IMR-90 (cell line): ENCODE measurements at regions not wholly inside any gene's neighbourhood (a gene's known extent, or its start where the extent isn't known, plus 50 kb on each side); places are given as distances from the start of the nearest gene placed in this dataset.

ENCODE experiments used
- ATAC-seq: fragments of 200-7000 bp; cut with Tn5 transposase; 2 replicates; pipeline ENCODE4 v1.9.1; 2020; ENCODE audit warnings: low read depth, mild to moderate bottlenecking, moderate library complexity
- BruUV-seq: library from RNA; stranded (reverse); fragments of 400-500 nt; replicated peaks from 2 replicates; lab custom pipeline; 2021; lab: Mats Ljungman, UMichigan
- CTCF ChIA-PET: fragments of 300-600 bp; formaldehyde crosslinking; extraction: SDS; loops from one replicate; lab custom pipeline; 2021; ENCODE audit warnings: antibody characterized with exemption; lab: Yijun Ruan, JAX
- POLR2A ChIA-PET: fragments of 300-600 bp; sonication (Branson Sonifier 250); formaldehyde crosslinking; loops from one replicate; lab custom pipeline; 2022; ENCODE audit warnings: antibody characterized with exemption; ENCODE audit not compliant: unreplicated experiment; lab: Charles Lee
- DNase-seq: peaks from one replicate; pipeline ENCODE4 v3.0.0; 2013
- H2AFZ ChIP-seq: replicated peaks from 2 replicates; pipeline ENCODE3; 2013; ENCODE audit warnings: low read length, mild to moderate bottlenecking; ENCODE audit not compliant: poor library complexity
- H2AK5ac ChIP-seq: 2 replicates; pipeline ENCODE4 v1.6.1; 2013; ENCODE audit warnings: low read depth, low read length, inconsistent platforms
- H2AK9ac ChIP-seq: replicated peaks from 2 replicates; pipeline ENCODE3; 2013; ENCODE audit warnings: mild to moderate bottlenecking, low read depth, low read length, moderate library complexity; ENCODE audit not compliant: poor library complexity
- H2BK120ac ChIP-seq: 2 replicates; pipeline ENCODE4 v1.6.1; 2013; ENCODE audit warnings: low read depth, low read length, inconsistent platforms
- H2BK15ac ChIP-seq: 3 replicates; pipeline ENCODE4 v1.6.1; 2013; ENCODE audit warnings: low read depth, low read length, inconsistent platforms
- H2BK20ac ChIP-seq: 2 replicates; pipeline ENCODE4 v1.6.1; 2013; ENCODE audit warnings: low read depth, mild to moderate bottlenecking, inconsistent platforms, low read length, moderate library complexity
- H2BK5ac ChIP-seq: 2 replicates; pipeline ENCODE4 v1.6.1; 2013; ENCODE audit warnings: mild to moderate bottlenecking, low read depth, low read length, inconsistent platforms; ENCODE audit not compliant: poor library complexity, severe bottlenecking
- H3K14ac ChIP-seq: replicated peaks from 2 replicates; pipeline ENCODE4 v1.6.1; 2013; ENCODE audit warnings: low read depth, low read length, inconsistent platforms
- H3K18ac ChIP-seq: 2 replicates; pipeline ENCODE4 v1.6.1; 2013; ENCODE audit warnings: low read depth, low read length, control low read depth
- H3K23ac ChIP-seq: 2 replicates; pipeline ENCODE4 v1.6.1; 2013; ENCODE audit warnings: low read depth, low read length, inconsistent platforms
- H3K27ac ChIP-seq: 2 replicates; pipeline ENCODE4 v1.5.1; 2013; ENCODE audit warnings: mild to moderate bottlenecking, control low read depth, low read length; ENCODE audit not compliant: insufficient read depth
- H3K27me3 ChIP-seq: 2 replicates; pipeline ENCODE4 v1.6.1; 2013; ENCODE audit warnings: low read length; ENCODE audit not compliant: control insufficient read depth, insufficient read depth
- H3K36me3 ChIP-seq: 2 replicates; pipeline ENCODE4 v1.6.1; 2013; ENCODE audit warnings: low read length, mixed read lengths; ENCODE audit not compliant: control insufficient read depth, insufficient read depth
- H3K4ac ChIP-seq: 2 replicates; pipeline ENCODE4 v1.6.1; 2013; ENCODE audit warnings: low read depth, low read length, inconsistent platforms
- H3K4me1 ChIP-seq: 2 replicates; pipeline ENCODE4 v1.6.1; 2013; ENCODE audit warnings: low read length, mixed read lengths; ENCODE audit not compliant: control insufficient read depth, insufficient read depth
- H3K4me2 ChIP-seq: 2 replicates; pipeline ENCODE4 v1.6.1; 2013; ENCODE audit warnings: low read depth, mild to moderate bottlenecking, control low read depth, low read length, moderate library complexity
- H3K4me3 ChIP-seq: 2 replicates; pipeline ENCODE4 v1.5.1; 2013; ENCODE audit warnings: low read depth, mild to moderate bottlenecking, control low read depth, low read length, moderate library complexity; ENCODE audit not compliant: insufficient read depth
- H3K56ac ChIP-seq: 2 replicates; pipeline ENCODE4 v1.6.1; 2013; ENCODE audit warnings: low read length, inconsistent platforms; ENCODE audit not compliant: insufficient read depth; ENCODE audit errors: extremely low read depth
- H3K79me1 ChIP-seq, 2 experiments: 2 replicates each; pipeline ENCODE4 v1.6.1; 2013; ENCODE audit warnings: low read length in 2 of 2, inconsistent platforms in 1 of 2, low read depth in 1 of 2
- H3K9ac ChIP-seq: 2 replicates; pipeline ENCODE4 v1.6.1; 2013; ENCODE audit warnings: low read depth, low read length, control low read depth
- H3K9me1 ChIP-seq: 2 replicates; pipeline ENCODE4 v1.6.1; 2013; ENCODE audit warnings: low read length, inconsistent platforms; ENCODE audit not compliant: insufficient read depth
- H3K9me3 ChIP-seq: 2 replicates; pipeline ENCODE4 v1.6.1; 2013; ENCODE audit warnings: low read length; ENCODE audit not compliant: control insufficient read depth, insufficient read depth
- H4K20me1 ChIP-seq: 2 replicates; pipeline ENCODE4 v1.6.1; 2013; ENCODE audit warnings: low read length, inconsistent platforms; ENCODE audit not compliant: insufficient read depth
- H4K5ac ChIP-seq: 2 replicates; pipeline ENCODE4 v1.6.1; 2013; ENCODE audit warnings: mild to moderate bottlenecking, low read depth, low read length, control low read depth
- H4K8ac ChIP-seq, 2 experiments: 2 replicates each; pipeline ENCODE4 v1.6.1; 2013; ENCODE audit warnings: low read depth in 2 of 2, low read length in 2 of 2, control low read depth in 1 of 2, inconsistent platforms in 1 of 2
- H4K91ac ChIP-seq: 2 replicates; pipeline ENCODE4 v1.6.1; 2013; ENCODE audit warnings: low read depth, low read length, inconsistent platforms; ENCODE audit not compliant: insufficient read depth
- BHLHE40 ChIP-seq: fragments of 150-350 bp; IDR thresholded peaks from 2 replicates; pipeline ENCODE4 v1.6.1; 2016; ENCODE audit warnings: mild to moderate bottlenecking, low read depth, low read length
- CEBPB ChIP-seq: IDR thresholded peaks from 2 replicates; pipeline ENCODE4 v1.6.1; 2012; ENCODE audit warnings: low read depth, low read length, improper control_type of control experiment
- CHD1 ChIP-seq: IDR thresholded peaks from 2 replicates; pipeline ENCODE4 v1.6.1; 2012; ENCODE audit warnings: low read depth, low read length, improper control_type of control experiment
- FOS ChIP-seq: fragments of 150-350 bp; IDR thresholded peaks from 2 replicates; pipeline ENCODE4 v1.6.1; 2016; ENCODE audit warnings: low read depth, low read length
- MAFK ChIP-seq: IDR thresholded peaks from 2 replicates; pipeline ENCODE4 v1.6.1; 2012; ENCODE audit warnings: low read depth, low read length, improper control_type of control experiment
- MAZ ChIP-seq: IDR thresholded peaks from 2 replicates; pipeline ENCODE4 v1.6.1; 2012; ENCODE audit warnings: low read depth, mild to moderate bottlenecking, low read length, improper control_type of control experiment, moderate library complexity, borderline replicate concordance
- MXI1 ChIP-seq: IDR thresholded peaks from 2 replicates; pipeline ENCODE4 v1.6.1; 2012; ENCODE audit warnings: low read depth, mild to moderate bottlenecking, low read length, moderate library complexity, borderline replicate concordance
- NFE2L2 ChIP-seq: fragments of 150-350 bp; IDR thresholded peaks from 2 replicates; pipeline ENCODE4 v1.6.1; 2016; ENCODE audit warnings: low read depth, mild to moderate bottlenecking, low read length
- POLR2A ChIP-seq: IDR thresholded peaks from 2 replicates; pipeline ENCODE4 v1.6.1; 2012; ENCODE audit warnings: mild to moderate bottlenecking, low read depth, low read length
- RAD21 ChIP-seq: IDR thresholded peaks from 2 replicates; pipeline ENCODE4 v1.6.1; 2012; ENCODE audit warnings: low read length, improper control_type of control experiment
- RCOR1 ChIP-seq: IDR thresholded peaks from 2 replicates; pipeline ENCODE4 v1.6.1; 2012; ENCODE audit warnings: mild to moderate bottlenecking, low read length, improper control_type of control experiment; ENCODE audit not compliant: insufficient replicate concordance
- RFX5 ChIP-seq: IDR thresholded peaks from 2 replicates; pipeline ENCODE4 v1.8.0; 2012; ENCODE audit warnings: low read depth, mild to moderate bottlenecking, low read length, moderate library complexity
- SMC3 ChIP-seq: fragments of 150-350 bp; IDR thresholded peaks from 2 replicates; pipeline ENCODE4 v1.6.1; 2016; ENCODE audit warnings: low read depth, mild to moderate bottlenecking, antibody characterized with exemption, low read length, moderate library complexity
- WGBS, 2 experiments: methylation state at CpG; one replicate each; pipeline versions ENCODE4 v1.1.5 to v1.1.7; 2013; ENCODE audit warnings: missing lambda C conversion rate in 2 of 2; ENCODE audit not compliant: insufficient read length in 1 of 2; ENCODE audit errors: extremely low coverage in 2 of 2; 5-methylcytosine and 5-hydroxymethylcytosine counted together
- dilution Hi-C: fragments of 300-500 bp; cut with HindIII; formaldehyde crosslinking; loops from one replicate; pipeline ENCODE4 v1.14.3; 2018; ENCODE audit warnings: low sequenced_read_pairs; ENCODE audit not compliant: unreplicated experiment
- in situ Hi-C: fragments of 300-500 bp; cut with MboI; formaldehyde crosslinking; loops from 3 replicates; pipeline ENCODE4 v1.14.3; 2019; ENCODE audit warnings: low sequenced_read_pairs, inconsistent platforms, mixed read lengths
- intact Hi-C: fragments of 100-400 bp; cut with micrococcal nuclease; formaldehyde crosslinking; loops from 2 replicates; pipeline ENCODE4 v1.10.0; 2022
- TF ChIP-seq, protein P1 (sequence below): conservative IDR thresholded peaks from 2 replicates; pipeline ENCODE4 v1.5.1; 2012; ENCODE audit warnings: mild to moderate bottlenecking, low read depth, low read length, improper control_type of control experiment
- TF ChIP-seq, protein P2 (sequence below): fragments of 150-350 bp; IDR thresholded peaks from 2 replicates; pipeline ENCODE4 v1.6.1; 2017; ENCODE audit warnings: mild to moderate bottlenecking, antibody characterized with exemption, low read length, low read depth
- TF ChIP-seq, protein P3 (sequence below): fragments of 150-350 bp; IDR thresholded peaks from 2 replicates; pipeline ENCODE4 v1.6.1; 2016; ENCODE audit warnings: low read depth, mild to moderate bottlenecking, low read length, moderate library complexity, borderline replicate concordance

DNA sequence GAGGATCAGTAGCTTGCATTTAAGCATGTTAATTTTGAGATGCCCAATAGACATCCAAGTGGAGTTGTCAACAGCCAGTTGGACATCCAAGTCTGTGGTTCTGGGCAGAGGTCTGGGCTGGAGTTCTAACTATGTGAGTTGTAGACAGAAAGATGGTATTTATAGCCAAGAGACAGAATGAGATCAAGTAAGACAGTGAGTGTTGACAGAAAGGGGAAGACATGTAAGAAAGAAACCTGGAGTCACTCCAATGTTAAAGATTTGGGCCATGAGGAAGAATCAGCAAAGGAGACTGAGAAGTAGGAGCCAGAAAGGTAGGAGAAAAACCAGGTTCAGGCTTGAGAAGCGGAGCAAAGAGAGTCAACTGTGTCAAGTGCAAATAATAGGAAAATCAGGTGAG, 95.5 kb upstream of the PUM3 start:
- intact Hi-C loops, result no loop called here

More for the DNA sequence above, 95.5 kb upstream of the PUM3 start:
- no peak overlapping the region for H3K4ac ChIP-seq
- in situ Hi-C loops (no loop called here), dilution Hi-C loops (no loop called here)
- no peak overlapping the region for H4K8ac ChIP-seq
- H2AFZ ChIP-seq, result no peak overlapping the region
- no peak overlapping the region for H2AK5ac ChIP-seq
- no peak overlapping the region for H2BK120ac ChIP-seq
- no peak overlapping the region for H4K91ac ChIP-seq
- H3K79me1 ChIP-seq, result no peaks in the 10 kb centered on the region
- H3K23ac ChIP-seq, result no peak overlapping the region
- no peaks in the 10 kb centered on the region for H3K36me3 ChIP-seq
- ATAC-seq, result no peak
- H3K27ac ChIP-seq, result no peak overlapping the region
- H3K4me2 ChIP-seq, result no peak overlapping the region
- no peak overlapping the region for H4K5ac ChIP-seq
- H3K27me3 ChIP-seq, result no peaks in the 10 kb centered on the region
- TF ChIP-seq, protein P1, sequence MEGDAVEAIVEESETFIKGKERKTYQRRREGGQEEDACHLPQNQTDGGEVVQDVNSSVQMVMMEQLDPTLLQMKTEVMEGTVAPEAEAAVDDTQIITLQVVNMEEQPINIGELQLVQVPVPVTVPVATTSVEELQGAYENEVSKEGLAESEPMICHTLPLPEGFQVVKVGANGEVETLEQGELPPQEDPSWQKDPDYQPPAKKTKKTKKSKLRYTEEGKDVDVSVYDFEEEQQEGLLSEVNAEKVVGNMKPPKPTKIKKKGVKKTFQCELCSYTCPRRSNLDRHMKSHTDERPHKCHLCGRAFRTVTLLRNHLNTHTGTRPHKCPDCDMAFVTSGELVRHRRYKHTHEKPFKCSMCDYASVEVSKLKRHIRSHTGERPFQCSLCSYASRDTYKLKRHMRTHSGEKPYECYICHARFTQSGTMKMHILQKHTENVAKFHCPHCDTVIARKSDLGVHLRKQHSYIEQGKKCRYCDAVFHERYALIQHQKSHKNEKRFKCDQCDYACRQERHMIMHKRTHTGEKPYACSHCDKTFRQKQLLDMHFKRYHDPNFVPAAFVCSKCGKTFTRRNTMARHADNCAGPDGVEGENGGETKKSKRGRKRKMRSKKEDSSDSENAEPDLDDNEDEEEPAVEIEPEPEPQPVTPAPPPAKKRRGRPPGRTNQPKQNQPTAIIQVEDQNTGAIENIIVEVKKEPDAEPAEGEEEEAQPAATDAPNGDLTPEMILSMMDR, result no peak
- TF ChIP-seq, protein P2, sequence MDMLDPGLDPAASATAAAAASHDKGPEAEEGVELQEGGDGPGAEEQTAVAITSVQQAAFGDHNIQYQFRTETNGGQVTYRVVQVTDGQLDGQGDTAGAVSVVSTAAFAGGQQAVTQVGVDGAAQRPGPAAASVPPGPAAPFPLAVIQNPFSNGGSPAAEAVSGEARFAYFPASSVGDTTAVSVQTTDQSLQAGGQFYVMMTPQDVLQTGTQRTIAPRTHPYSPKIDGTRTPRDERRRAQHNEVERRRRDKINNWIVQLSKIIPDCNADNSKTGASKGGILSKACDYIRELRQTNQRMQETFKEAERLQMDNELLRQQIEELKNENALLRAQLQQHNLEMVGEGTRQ, result no peak
- TF ChIP-seq RCOR1 (no peak), FOS (no peak), CEBPB (no peak), MXI1 (no peak), BHLHE40 (no peak), CHD1 (no peak), MAZ (no peak), RFX5 (no peak), NFE2L2 (no peak), MAFK (no peak), RAD21 (no peak), POLR2A (no peak), SMC3 (no peak)
- TF ChIP-seq, protein P3, sequence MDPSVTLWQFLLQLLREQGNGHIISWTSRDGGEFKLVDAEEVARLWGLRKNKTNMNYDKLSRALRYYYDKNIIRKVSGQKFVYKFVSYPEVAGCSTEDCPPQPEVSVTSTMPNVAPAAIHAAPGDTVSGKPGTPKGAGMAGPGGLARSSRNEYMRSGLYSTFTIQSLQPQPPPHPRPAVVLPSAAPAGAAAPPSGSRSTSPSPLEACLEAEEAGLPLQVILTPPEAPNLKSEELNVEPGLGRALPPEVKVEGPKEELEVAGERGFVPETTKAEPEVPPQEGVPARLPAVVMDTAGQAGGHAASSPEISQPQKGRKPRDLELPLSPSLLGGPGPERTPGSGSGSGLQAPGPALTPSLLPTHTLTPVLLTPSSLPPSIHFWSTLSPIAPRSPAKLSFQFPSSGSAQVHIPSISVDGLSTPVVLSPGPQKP, result no peak
- H3K9me1 ChIP-seq, result no peaks in the 10 kb centered on the region
- no peak overlapping the region for H3K9ac ChIP-seq
- ChIA-PET CTCF (no interaction called here), POLR2A (no interaction called here)
- H2AK9ac ChIP-seq, result no peak overlapping the region
- H4K20me1 ChIP-seq, result no peaks in the 10 kb centered on the region
- no peak overlapping the region for H2BK5ac ChIP-seq
- H3K18ac ChIP-seq, result no peak overlapping the region
- no peak overlapping the region for H2BK20ac ChIP-seq
- no peak overlapping the region for H2BK15ac ChIP-seq
- no TSS peak for BruUV-seq
- no peaks in the 10 kb centered on the region for H3K4me1 ChIP-seq
- H3K4me3 ChIP-seq, result no peak overlapping the region
- no peak overlapping the region for H3K56ac ChIP-seq
- no peak for DNase-seq
- H3K14ac ChIP-seq, result no peak overlapping the region
- whole genome bisulfite sequencing, 2 experiments, result no CpG with 5 or more reads among the region's 1 CpG
- H3K9me3 ChIP-seq, result no peaks in the 10 kb centered on the region
